GM23248 (cell line): ENCODE measurements at regions not wholly inside any gene's neighbourhood (a gene's known extent, or its start where the extent isn't known, plus 50 kb on each side); places are given as distances from the start of the nearest gene placed in this dataset.

ENCODE experiments used
- EZH2 ChIP-seq: fragments of 200-600 bp; sonication (generic); IDR thresholded peaks from 2 replicates; pipeline ENCODE4 v1.6.1; 2018; ENCODE audit warnings: antibody characterized with exemption, mild to moderate bottlenecking; ENCODE audit not compliant: insufficient read depth, poor library complexity, severe bottlenecking
- EZH2phosphoT487 ChIP-seq: fragments of 200-600 bp; sonication (generic); IDR thresholded peaks from 2 replicates; pipeline ENCODE4 v1.6.1; 2018; ENCODE audit warnings: antibody characterized with exemption, moderate library complexity, mild to moderate bottlenecking, low read depth; ENCODE audit not compliant: insufficient read depth

GRCh38 chr2:187118331-187119099 is 269.5 kb upstream of the ZSWIM2 start:
- TF ChIP-seq EZH2: no peak
- TF ChIP-seq EZH2phosphoT487: no peak
